DMS153 treated with DMSO at 0.1 percent for 48 hours (cell line): ENCODE measurements at regions not wholly inside any gene's neighbourhood (a gene's known extent, or its start where the extent isn't known, plus 50 kb on each side); places are given as distances from the start of the nearest gene placed in this dataset.

ENCODE experiments used
- DNase-seq: peaks from one replicate; lab custom pipeline; 2025; ENCODE audit not compliant: unreplicated experiment; lab: John Stamatoyannopoulos, UW

DNA sequence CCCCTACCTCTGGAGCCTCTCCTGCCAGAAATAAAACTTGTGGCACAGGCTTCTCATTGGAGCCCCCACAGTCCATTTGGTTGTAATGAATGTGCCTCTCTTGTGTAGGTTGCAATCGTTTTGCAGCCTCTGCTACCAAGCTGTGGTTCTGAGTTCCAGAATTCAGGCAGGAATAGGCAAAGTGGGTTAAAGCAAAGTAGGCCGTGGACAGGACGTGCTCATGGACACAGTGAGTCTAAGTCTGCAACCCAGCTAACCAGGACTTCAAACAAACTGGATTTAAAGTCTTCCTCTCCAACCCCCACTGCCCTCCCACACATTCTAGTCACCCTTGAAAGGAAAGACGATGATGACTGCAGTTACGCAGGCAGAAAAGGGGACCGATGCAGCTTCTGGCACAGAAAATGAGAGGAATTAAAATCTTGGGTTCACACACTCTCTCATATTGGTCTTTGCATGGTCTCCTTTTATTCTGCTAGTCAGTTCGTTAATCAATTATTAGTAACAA is 260.0 kb downstream of the PIK3R1 start:
- no peak for DNase-seq

DNA sequence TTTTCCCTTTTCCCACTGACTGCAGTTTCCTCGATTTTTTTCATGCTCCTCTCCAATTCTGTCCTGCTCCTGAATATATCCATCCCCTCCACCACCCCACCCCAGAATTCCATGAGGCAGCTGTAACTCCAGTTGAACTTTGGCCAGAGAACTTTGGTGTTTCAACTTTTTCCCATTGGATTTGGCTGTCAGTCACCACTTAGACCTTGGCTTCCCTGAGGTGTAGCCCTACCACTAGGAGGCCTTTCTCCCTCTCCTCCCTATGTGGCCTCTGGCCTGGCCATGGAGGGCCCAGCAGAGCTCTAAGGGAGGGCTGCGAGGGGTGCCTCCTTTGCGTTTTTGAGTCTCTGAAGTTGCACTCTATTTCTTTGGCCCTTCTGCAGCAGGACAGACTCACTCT is 261.3 kb downstream of the PIK3R1 start:
- no peak for DNase-seq

DNA sequence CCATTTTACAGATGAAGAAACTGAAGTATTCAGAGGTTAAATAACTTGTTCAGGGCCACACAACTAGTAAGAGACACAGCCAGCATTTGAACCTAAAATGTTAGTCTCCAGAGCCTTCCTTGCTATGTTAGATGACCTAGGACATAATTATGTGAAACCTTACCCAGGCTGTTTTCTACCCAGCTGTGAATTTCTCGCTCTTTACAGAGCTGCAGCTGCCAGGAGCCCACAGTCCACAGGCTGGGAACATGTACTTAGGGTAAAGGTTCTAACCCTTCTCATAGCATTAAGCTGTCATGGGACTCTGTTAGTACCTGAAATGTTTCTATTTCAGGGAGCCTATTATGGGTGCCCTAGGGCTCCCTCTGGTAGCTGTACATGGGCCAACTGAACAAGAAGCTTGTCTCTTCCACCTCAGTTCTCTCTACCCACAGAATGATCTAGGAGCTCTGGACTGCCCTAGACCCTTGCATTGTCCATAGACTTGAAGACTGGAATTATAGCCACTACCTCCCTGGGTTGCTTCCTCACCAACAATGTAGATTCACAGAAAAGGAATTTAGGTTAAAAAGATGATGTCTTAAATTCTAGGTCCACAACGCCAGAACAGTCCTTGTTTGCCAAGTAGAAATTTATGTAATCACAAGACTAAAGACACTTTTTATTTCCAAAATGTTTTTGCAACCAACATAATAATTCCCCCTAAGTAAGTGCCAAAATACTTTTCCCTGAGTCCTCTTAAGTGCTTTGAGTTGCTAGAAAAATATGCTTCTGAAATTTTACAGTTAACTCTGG is 262.9 kb downstream of the PIK3R1 start:
- no peak for DNase-seq

DNA sequence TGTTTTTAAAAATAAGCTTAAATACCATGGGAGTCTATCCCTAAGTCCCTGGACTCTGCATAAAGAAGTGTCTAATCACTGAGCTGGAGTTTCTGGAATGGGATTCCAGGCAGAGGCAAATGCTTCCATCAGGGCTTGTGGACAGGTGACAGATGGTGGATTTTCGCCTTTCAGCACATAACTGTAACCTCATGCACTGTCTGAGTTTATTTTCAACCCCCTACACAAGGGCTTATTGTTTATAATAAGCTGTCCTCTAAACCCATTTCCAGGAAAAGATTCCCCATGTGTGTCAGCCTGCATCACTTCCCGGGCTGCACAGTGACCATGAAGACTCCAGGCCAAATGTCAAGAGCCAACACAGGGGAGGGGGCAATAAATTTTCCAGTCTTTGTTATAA is 264.0 kb downstream of the PIK3R1 start:
- DNase-seq, result no peak

DNA sequence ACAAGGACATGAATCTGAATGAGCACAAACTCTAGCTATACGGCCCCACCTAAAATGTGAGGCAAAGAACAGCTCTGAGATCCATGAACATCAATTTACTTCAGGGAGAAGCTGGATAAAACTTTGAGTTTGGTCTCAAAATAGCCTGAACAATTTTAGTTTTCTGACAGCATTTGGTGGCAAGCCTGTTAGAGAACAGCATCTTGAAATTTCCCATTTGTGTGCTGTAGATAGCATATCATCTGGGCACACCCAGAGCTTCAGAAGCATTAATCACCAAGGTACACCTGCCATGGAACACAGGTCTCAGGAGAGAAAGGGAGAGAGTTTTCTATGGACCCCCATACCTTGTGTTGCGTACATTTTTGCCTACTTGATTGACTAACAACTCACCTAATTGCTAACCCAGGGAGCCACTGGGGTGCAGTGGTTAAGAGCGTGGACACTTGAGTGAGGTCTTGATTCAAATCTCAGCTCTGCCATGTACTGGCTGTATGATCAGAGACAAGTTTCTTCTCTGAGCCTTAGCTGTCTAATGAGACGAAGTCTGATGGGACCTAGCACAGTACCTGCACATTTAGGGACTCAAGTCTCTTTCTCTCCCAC is 264.9 kb downstream of the PIK3R1 start:
- no peak for DNase-seq

DNA sequence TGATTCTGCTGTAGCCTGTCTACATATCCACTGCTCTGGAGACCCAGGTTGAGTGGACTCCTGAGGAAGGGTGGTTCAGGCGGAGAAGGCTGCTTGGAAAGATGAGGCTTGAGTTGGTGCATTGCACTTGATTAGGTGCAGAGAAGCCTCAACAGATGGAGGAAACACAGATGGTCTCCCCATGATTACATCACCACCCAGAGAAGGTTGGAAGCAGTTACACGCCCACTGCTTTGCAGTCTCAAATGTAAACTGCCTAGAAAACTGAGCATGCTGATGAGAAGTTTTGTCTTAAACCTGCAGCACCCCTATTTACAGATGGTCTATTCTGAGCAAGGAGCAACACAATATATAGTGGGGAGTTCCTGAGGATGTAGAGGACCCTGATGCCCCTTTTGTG is 266.6 kb downstream of the PIK3R1 start:
- no peak for DNase-seq

DNA sequence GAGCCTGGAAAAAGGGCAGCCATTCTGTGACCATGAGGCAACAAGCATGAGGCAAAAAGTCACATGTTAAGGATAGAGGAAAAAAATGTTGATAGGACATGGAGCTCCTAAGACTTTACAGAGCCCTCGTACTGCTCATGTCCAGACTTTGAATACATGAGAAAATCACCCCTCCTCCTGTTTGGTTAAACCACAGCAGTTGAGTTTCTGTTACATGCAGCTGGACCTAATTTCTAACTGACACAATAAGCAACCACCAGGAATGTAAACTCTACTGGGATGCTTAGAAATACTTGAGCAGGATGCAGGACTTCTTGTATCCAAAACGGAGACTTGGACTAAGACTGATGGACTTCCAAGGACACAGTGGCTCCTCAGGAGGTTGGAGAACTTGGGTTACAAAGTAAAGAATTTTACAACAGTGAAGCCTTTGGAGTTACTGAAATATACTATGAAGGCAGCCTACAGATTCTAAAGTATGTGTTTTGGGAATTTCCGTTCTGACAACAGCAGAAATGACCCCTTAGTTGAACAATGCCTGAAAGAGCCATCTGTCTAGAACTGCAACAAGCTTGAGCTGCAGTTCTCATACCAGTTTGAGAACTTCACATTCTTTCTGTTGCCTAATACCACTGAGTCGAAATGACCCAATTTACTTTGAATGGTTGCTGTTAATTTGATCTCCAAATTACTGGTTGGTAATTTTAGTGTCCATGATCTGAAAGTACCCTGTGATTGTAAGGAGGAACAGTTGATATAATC is 268.9 kb downstream of the PIK3R1 start:
- DNase-seq, result no peak

DNA sequence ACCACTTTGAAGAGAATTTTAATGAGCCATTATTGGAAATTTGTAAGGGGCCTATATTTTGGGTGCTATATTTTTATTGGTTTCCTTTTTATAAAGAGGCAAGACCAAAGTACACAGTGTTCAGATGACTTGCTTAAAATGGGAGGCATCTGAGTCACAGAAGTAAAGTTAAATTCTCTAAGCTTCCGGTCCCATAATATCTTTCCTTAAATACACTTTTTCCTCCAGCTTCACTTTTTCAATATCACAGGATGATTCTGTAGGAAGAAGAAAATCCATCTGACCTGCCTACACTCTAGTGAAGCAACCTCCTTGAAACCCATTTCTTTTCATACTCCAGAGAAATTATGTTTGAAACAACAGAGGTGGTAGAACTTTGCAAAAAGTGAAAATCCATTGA is 274.0 kb downstream of the PIK3R1 start:
- no peak for DNase-seq

DNA sequence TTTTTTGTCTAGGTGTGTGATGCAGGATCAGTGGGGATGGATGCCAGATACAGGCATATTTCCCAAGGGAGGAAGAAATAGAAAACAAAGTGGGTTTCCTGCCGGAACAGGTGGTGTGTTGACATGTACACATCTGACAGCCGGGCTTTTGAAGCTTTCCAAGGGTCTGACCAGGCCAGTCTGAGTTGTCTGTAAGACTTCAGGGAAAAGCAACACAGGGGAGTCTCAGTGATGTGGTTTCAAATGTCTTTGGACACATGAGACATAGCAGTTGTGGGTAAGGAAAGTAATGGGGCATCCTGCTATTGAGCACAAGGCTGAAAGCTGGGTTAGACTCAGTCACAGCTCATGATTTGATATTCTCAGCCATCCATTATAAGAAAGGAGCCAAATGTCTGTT is 274.9 kb downstream of the PIK3R1 start:
- no peak for DNase-seq

DNA sequence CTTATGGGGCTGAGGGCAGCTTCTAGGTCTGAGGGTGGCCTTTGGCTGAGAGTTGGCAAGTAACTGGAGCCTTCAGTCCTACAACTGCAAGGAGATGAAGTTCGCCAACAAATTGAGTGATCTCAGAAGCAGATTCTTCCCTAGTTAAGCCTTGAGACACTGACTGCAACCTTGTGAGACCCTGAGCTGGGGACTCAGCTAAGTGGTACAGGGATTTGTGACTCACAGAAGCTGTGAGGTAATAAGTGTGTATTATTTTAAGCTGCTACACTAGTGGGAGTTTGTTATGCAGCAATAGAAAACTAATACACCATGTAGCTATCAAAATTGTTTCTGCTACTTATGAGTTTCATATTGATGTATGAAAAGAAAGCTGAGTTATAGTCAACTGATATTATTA is 279.2 kb downstream of the PIK3R1 start:
- no peak for DNase-seq

DNA sequence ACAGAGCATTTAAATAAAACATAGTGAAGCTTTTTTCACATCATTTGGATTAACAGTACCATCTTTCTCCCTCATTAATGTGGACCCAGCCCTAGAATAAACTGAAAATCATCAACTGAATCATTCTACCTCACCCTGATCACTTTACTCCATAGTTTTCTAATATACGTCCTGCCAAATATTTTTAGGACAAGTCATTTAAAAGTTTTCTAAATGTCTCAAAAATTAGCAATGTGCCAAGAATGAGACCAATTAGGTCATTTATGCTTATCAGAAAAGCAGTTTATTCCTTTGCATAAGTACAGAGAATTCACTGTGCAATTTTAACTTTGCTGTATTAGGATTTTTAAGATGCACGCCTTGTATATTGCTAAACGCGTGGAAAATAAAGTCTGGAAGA is 284.4 kb downstream of the PIK3R1 start:
- DNase-seq, result no peak

DNA sequence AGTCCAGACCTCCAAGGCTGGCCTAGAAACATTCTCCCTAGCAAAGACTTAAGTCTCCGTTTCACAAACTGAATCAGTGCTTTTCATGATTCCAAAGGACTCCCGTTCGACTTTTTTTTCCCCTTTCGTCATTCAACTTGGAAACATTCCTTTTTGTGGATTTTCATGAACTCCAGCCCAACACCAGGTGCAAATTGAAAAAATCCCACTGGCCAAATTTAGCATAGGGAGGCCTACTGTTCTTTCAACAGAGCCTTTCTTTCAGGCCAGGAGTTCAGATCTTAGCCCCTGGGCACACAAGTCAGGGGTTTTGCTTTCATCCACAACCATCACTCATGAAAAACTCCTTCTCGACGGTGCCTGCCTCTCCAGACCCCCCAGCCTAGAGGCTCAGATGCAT is 285.3 kb downstream of the PIK3R1 start:
- DNase-seq, result no peak

DNA sequence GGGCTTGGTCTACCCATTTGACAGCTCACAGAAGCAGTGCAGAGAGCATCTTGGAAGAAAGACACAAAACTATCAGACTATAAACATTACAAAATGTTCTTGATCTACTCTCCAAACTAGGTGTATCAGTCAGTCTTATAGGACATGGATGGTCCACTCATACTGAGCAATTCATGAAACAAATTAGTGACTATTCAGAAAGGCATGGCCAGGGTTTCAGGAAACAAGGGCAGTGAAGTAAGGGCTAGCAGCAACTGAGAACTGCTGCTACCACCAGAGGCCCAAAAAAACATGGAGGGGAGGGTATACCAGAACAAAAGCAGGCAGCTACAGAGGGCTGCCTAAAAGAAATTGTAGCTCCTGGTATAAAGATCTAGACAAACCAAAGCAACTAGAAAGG is 287.0 kb downstream of the PIK3R1 start:
- DNase-seq, result no peak

DNA sequence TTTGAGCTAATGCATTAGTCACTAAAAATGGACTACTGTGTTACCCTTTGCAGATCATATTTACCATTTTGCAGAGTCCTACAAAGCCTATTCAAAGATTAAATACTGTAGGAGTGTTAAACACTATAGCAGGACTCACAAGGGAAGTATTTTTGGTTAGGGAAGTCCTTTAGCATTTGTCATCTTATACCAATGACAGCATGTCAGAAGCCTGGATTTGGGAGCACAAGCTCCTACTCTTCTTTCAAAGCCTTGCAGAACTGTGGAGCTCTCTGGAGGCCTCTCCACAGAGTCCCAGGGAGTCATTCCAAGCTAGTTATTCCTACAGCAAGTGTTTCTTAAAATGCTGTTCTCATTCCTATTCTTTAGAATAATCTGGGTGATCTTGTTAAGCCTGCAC is 288.8 kb downstream of the PIK3R1 start:
- DNase-seq, result no peak

DNA sequence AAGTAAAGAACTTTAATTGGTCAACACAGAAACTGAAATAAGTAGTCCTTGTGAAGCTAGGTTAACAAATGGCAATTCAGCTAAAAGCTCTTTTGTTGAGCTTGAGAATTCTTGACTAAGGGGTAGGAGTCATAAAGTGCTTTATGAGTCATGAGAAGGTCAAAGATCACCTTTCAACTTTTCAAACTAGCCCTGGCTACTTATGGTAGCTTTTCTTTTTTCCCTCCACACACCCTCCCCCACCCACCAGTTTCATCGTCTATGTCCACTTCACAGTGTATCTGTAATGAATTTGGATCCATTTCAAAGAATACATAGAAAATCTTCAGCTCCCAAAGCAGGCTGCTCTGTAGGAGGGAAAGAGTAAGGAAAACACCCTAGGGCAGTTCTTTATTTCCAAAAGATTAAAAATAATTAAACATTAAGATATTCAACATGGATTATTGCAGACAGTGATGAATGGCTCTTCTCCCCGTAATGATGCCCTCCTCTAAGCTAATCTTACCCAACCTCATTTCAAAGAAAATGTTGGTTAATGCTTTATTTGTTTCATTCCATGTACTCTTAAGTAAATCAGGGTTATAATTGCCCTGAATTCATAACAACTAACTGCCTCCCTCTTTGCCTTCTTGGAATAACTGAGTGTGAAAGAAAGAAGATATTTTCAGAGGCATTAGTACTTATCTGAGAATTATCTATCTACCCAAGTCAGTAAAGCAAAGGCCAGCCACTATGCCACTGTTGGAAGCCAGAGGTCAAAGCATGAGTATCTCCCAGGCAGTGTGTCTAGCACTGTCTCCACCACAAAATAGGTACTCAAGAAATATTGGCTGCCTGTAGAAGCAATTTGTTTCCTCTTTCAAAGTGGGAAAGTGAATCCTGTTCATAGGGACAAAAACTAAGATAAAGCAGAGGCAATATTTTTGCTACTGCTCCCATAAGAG is 290.6 kb downstream of the PIK3R1 start:
- no peak for DNase-seq

DNA sequence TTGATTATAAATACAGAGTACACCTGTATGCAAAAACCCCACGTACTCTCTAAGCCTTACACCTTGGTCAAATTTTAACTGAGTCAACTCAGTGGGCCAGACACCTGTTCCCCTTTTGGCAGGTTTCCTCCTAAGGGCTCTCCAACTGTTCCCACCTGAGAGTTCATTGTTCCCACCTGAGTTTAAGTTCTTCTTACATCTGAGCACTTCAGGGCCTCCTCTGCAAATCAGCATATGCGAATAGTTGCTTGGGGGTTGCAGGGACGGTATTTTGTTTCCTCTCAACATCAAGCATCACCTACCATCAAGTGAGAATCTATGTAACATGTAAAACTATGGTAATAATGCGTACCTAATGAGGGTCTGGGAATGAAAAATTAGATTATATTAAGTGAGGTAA is 300.0 kb downstream of the PIK3R1 start:
- no peak for DNase-seq

DNA sequence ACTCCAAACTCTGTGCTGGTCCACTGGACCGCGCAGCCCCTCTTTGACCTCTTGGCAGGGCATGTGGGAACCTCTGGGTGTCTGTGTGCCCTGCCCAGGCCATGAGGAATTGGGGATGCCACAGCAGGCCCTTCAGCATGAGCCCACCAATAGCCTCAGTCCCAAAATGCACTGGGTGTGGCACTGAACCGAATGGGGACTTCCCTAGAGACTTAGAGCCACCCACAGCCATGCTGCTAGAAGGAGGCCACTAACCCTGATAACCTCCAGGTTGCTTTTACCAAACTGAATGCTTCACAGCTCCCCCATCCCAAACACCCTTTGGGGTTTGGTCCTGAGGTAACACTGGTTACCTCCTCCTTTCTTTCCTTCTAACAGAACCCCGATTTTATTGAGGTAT is 302.7 kb downstream of the PIK3R1 start:
- DNase-seq, result no peak

DNA sequence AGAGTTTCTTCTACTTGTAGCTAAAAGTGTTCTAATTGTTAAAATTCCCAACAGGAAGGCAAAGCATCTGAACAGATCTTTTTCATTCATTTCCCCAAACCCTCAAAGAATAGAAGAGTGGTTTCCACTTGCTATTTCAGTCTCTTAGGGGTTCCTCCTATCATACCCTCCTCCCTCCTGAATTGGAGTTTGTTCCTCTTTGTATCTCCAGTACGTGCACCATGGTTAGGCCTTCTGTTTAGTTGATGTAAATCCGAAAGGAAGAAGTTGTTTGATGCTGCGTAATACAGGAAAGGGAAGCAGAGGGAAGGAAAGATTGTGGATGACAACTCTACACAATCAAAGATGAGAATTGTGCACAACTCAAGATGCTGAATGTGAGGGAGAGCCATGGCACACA is 303.6 kb downstream of the PIK3R1 start:
- DNase-seq, result no peak

DNA sequence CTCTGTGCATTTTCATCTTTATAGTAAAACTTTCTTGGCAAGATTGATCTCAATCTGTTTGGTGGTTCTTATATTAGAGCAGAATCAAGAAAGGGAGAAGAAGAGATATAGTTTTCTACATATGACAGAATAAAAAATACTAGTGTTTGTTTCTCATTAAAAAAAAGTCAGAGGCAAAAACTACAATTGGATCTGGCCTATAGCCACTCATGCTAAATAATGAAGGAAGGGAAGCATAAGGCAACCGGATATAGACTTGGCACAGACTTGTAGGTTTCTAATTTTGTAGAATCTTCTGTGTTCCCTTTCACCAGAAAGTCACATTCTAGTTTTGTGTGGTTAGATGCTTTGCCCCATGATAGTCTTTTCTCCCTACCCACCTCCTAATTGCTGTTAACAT is 306.2 kb downstream of the PIK3R1 start:
- no peak for DNase-seq

DNA sequence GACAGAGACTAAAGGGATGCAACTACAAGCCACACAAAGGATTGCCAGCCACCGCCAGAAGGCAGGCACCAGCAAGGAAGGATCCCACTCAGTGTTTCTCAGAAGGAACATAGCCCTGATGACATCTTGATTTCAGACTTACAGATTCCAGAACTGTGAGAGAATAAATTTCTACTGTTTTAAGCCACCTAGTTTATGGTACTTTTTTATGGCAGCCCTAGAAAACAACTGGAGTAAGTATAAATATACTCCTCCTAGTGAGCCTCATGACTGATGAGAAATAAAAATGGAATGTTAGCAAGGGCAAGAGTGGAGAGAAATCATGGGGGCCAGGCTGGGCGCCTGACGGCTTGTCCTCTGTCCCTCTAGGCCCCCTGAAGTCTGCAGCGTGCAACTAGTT is 307.3 kb downstream of the PIK3R1 start:
- DNase-seq, result no peak

DNA sequence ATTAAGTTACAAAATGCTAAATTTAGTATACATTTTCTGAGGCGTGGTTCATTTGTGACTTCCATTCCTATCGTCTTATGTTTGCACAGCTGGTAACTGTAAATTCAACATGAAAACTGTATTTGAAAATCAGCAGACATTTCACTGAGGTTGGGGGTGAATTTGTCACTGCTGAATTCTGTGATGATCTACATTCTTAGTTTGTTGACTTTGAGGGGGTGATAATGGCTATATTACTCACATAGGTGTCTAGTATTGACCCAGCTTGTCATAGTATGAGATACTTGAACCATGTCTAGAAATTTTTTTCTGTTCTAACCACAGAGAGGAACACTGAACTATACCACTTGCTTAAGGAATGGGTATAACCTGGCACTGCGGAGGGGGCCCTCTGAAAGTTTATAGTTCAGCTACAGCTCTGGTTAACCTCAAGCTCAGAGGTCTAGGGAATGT is 313.3 kb downstream of the PIK3R1 start:
- no peak for DNase-seq
